IMR-90 (cell line): ENCODE measurements at regions not wholly inside any gene's neighbourhood (a gene's known extent, or its start where the extent isn't known, plus 50 kb on each side); places are given as distances from the start of the nearest gene placed in this dataset.

ENCODE experiments used
- ATAC-seq: fragments of 200-7000 bp; cut with Tn5 transposase; 2 replicates; pipeline ENCODE4 v1.9.1; 2020; ENCODE audit warnings: low read depth, mild to moderate bottlenecking, moderate library complexity
- BruUV-seq: library from RNA; stranded (reverse); fragments of 400-500 nt; replicated peaks from 2 replicates; lab custom pipeline; 2021; lab: Mats Ljungman, UMichigan
- CTCF ChIA-PET: fragments of 300-600 bp; formaldehyde crosslinking; extraction: SDS; loops from one replicate; lab custom pipeline; 2021; ENCODE audit warnings: antibody characterized with exemption; lab: Yijun Ruan, JAX
- POLR2A ChIA-PET: fragments of 300-600 bp; sonication (Branson Sonifier 250); formaldehyde crosslinking; loops from one replicate; lab custom pipeline; 2022; ENCODE audit warnings: antibody characterized with exemption; ENCODE audit not compliant: unreplicated experiment; lab: Charles Lee
- DNase-seq: peaks from one replicate; pipeline ENCODE4 v3.0.0; 2013
- H2AFZ ChIP-seq: replicated peaks from 2 replicates; pipeline ENCODE3; 2013; ENCODE audit warnings: low read length, mild to moderate bottlenecking; ENCODE audit not compliant: poor library complexity
- H2AK5ac ChIP-seq: 2 replicates; pipeline ENCODE4 v1.6.1; 2013; ENCODE audit warnings: low read depth, low read length, inconsistent platforms
- H2AK9ac ChIP-seq: replicated peaks from 2 replicates; pipeline ENCODE3; 2013; ENCODE audit warnings: mild to moderate bottlenecking, low read depth, low read length, moderate library complexity; ENCODE audit not compliant: poor library complexity
- H2BK120ac ChIP-seq: 2 replicates; pipeline ENCODE4 v1.6.1; 2013; ENCODE audit warnings: low read depth, low read length, inconsistent platforms
- H2BK15ac ChIP-seq: 3 replicates; pipeline ENCODE4 v1.6.1; 2013; ENCODE audit warnings: low read depth, low read length, inconsistent platforms
- H2BK20ac ChIP-seq: 2 replicates; pipeline ENCODE4 v1.6.1; 2013; ENCODE audit warnings: low read depth, mild to moderate bottlenecking, inconsistent platforms, low read length, moderate library complexity
- H2BK5ac ChIP-seq: 2 replicates; pipeline ENCODE4 v1.6.1; 2013; ENCODE audit warnings: mild to moderate bottlenecking, low read depth, low read length, inconsistent platforms; ENCODE audit not compliant: poor library complexity, severe bottlenecking
- H3K14ac ChIP-seq: replicated peaks from 2 replicates; pipeline ENCODE4 v1.6.1; 2013; ENCODE audit warnings: low read depth, low read length, inconsistent platforms
- H3K18ac ChIP-seq: 2 replicates; pipeline ENCODE4 v1.6.1; 2013; ENCODE audit warnings: low read depth, low read length, control low read depth
- H3K23ac ChIP-seq: 2 replicates; pipeline ENCODE4 v1.6.1; 2013; ENCODE audit warnings: low read depth, low read length, inconsistent platforms
- H3K27ac ChIP-seq: 2 replicates; pipeline ENCODE4 v1.5.1; 2013; ENCODE audit warnings: mild to moderate bottlenecking, control low read depth, low read length; ENCODE audit not compliant: insufficient read depth
- H3K27me3 ChIP-seq: 2 replicates; pipeline ENCODE4 v1.6.1; 2013; ENCODE audit warnings: low read length; ENCODE audit not compliant: control insufficient read depth, insufficient read depth
- H3K36me3 ChIP-seq: 2 replicates; pipeline ENCODE4 v1.6.1; 2013; ENCODE audit warnings: low read length, mixed read lengths; ENCODE audit not compliant: control insufficient read depth, insufficient read depth
- H3K4ac ChIP-seq: 2 replicates; pipeline ENCODE4 v1.6.1; 2013; ENCODE audit warnings: low read depth, low read length, inconsistent platforms
- H3K4me1 ChIP-seq: 2 replicates; pipeline ENCODE4 v1.6.1; 2013; ENCODE audit warnings: low read length, mixed read lengths; ENCODE audit not compliant: control insufficient read depth, insufficient read depth
- H3K4me2 ChIP-seq: 2 replicates; pipeline ENCODE4 v1.6.1; 2013; ENCODE audit warnings: low read depth, mild to moderate bottlenecking, control low read depth, low read length, moderate library complexity
- H3K4me3 ChIP-seq: 2 replicates; pipeline ENCODE4 v1.5.1; 2013; ENCODE audit warnings: low read depth, mild to moderate bottlenecking, control low read depth, low read length, moderate library complexity; ENCODE audit not compliant: insufficient read depth
- H3K56ac ChIP-seq: 2 replicates; pipeline ENCODE4 v1.6.1; 2013; ENCODE audit warnings: low read length, inconsistent platforms; ENCODE audit not compliant: insufficient read depth; ENCODE audit errors: extremely low read depth
- H3K79me1 ChIP-seq, 2 experiments: 2 replicates each; pipeline ENCODE4 v1.6.1; 2013; ENCODE audit warnings: low read length in 2 of 2, inconsistent platforms in 1 of 2, low read depth in 1 of 2
- H3K9ac ChIP-seq: 2 replicates; pipeline ENCODE4 v1.6.1; 2013; ENCODE audit warnings: low read depth, low read length, control low read depth
- H3K9me1 ChIP-seq: 2 replicates; pipeline ENCODE4 v1.6.1; 2013; ENCODE audit warnings: low read length, inconsistent platforms; ENCODE audit not compliant: insufficient read depth
- H3K9me3 ChIP-seq: 2 replicates; pipeline ENCODE4 v1.6.1; 2013; ENCODE audit warnings: low read length; ENCODE audit not compliant: control insufficient read depth, insufficient read depth
- H4K20me1 ChIP-seq: 2 replicates; pipeline ENCODE4 v1.6.1; 2013; ENCODE audit warnings: low read length, inconsistent platforms; ENCODE audit not compliant: insufficient read depth
- H4K5ac ChIP-seq: 2 replicates; pipeline ENCODE4 v1.6.1; 2013; ENCODE audit warnings: mild to moderate bottlenecking, low read depth, low read length, control low read depth
- H4K8ac ChIP-seq, 2 experiments: 2 replicates each; pipeline ENCODE4 v1.6.1; 2013; ENCODE audit warnings: low read depth in 2 of 2, low read length in 2 of 2, control low read depth in 1 of 2, inconsistent platforms in 1 of 2
- H4K91ac ChIP-seq: 2 replicates; pipeline ENCODE4 v1.6.1; 2013; ENCODE audit warnings: low read depth, low read length, inconsistent platforms; ENCODE audit not compliant: insufficient read depth
- RFX5 ChIP-seq: IDR thresholded peaks from 2 replicates; pipeline ENCODE4 v1.8.0; 2012; ENCODE audit warnings: low read depth, mild to moderate bottlenecking, low read length, moderate library complexity
- WGBS, 2 experiments: methylation state at CpG; one replicate each; pipeline versions ENCODE4 v1.1.5 to v1.1.7; 2013; ENCODE audit warnings: missing lambda C conversion rate in 2 of 2; ENCODE audit not compliant: insufficient read length in 1 of 2; ENCODE audit errors: extremely low coverage in 2 of 2; 5-methylcytosine and 5-hydroxymethylcytosine counted together
- dilution Hi-C: fragments of 300-500 bp; cut with HindIII; formaldehyde crosslinking; loops from one replicate; pipeline ENCODE4 v1.14.3; 2018; ENCODE audit warnings: low sequenced_read_pairs; ENCODE audit not compliant: unreplicated experiment
- in situ Hi-C: fragments of 300-500 bp; cut with MboI; formaldehyde crosslinking; loops from 3 replicates; pipeline ENCODE4 v1.14.3; 2019; ENCODE audit warnings: low sequenced_read_pairs, inconsistent platforms, mixed read lengths
- intact Hi-C: fragments of 100-400 bp; cut with micrococcal nuclease; formaldehyde crosslinking; loops from 2 replicates; pipeline ENCODE4 v1.10.0; 2022

- H3K56ac ChIP-seq, result no peak overlapping the region
- no peak overlapping the region for H2BK15ac ChIP-seq
- no peak for DNase-seq
- H3K27ac ChIP-seq, result no peak overlapping the region
- H4K5ac ChIP-seq, result no peak overlapping the region
- in situ Hi-C loops (no loop called here), intact Hi-C loops (no loop called here), dilution Hi-C loops (no loop called here)
- ChIA-PET CTCF (no interaction called here), POLR2A (no interaction called here)
- no peak overlapping the region for H4K91ac ChIP-seq
- H3K18ac ChIP-seq, result no peak overlapping the region
- no peak for ATAC-seq
- no peak overlapping the region for H3K9ac ChIP-seq
- no peaks in the 10 kb centered on the region for H3K36me3 ChIP-seq
- no peaks in the 10 kb centered on the region for H3K79me1 ChIP-seq
- H3K27me3 ChIP-seq, result no peaks in the 10 kb centered on the region
- no peak overlapping the region for H3K4me3 ChIP-seq
- H2BK5ac ChIP-seq, result no peak overlapping the region
- no peak overlapping the region for H3K4ac ChIP-seq
- H4K8ac ChIP-seq, result no peak overlapping the region
- no peaks in the 10 kb centered on the region for H3K9me1 ChIP-seq
- no peak overlapping the region for H2AFZ ChIP-seq
- no CpG with 5 or more reads among the region's 2 CpGs for WGBS, 2 experiments
- no peak overlapping the region for H2BK20ac ChIP-seq
- H3K4me1 ChIP-seq, result no peaks in the 10 kb centered on the region
- TF ChIP-seq RFX5, result no peak
- no peak overlapping the region for H2BK120ac ChIP-seq
- peaks cover 2% of the 10 kb centered on the region; the same call in 1 of the 2 replicates for H3K9me3 ChIP-seq
- H3K4me2 ChIP-seq, result no peak overlapping the region
- H2AK5ac ChIP-seq, result no peak overlapping the region
- H2AK9ac ChIP-seq, result no peak overlapping the region
- no TSS peak for BruUV-seq
- no peaks in the 10 kb centered on the region for H4K20me1 ChIP-seq
- no peak overlapping the region for H3K14ac ChIP-seq
- H3K23ac ChIP-seq, result no peak overlapping the region
These were observed 172.4 kb upstream of the NFE2L3 start for GRCh38 chr7:25979605-25980004.
